GM10266 (cell line): ENCODE measurements at regions not wholly inside any gene's neighbourhood (a gene's known extent, or its start where the extent isn't known, plus 50 kb on each side); places are given as distances from the start of the nearest gene placed in this dataset.

Experiments used
- DNase-seq: peaks from one replicate; pipeline ENCODE4 v3.0.0; 2012; ENCODE audit errors: extremely low spot score
- CTCF ChIP-seq: IDR thresholded peaks from 2 replicates; pipeline ENCODE4 v1.5.1; 2012; ENCODE audit warnings: mild to moderate bottlenecking, low read depth; ENCODE audit not compliant: control insufficient read depth, insufficient read depth; ENCODE audit errors: missing control alignments

DNA sequence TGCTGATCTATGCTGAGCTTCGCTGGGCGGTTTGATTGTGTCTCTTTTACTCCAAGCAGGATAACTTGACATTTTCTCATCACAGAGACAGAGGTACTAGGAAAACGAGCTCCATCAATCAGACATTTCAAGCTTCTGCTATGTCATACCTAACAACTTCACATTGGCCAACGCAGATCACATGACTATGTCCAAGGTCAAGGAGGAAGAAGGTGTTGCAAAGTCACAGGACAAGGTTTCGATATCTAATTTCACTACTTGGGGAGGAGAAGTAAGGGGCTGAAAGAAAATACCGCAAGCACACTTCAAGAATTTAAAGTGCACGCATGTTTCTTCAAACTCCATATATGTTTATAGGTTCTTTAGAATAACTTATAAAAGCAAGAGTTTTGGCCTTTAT is 425.8 kb downstream of the CHL1 start:
- no peak for DNase-seq
- TF ChIP-seq CTCF: no peak

- no peak for TF ChIP-seq CTCF
- no peak for DNase-seq
Measured at GRCh38 chr3:623914-624545, 427.5 kb downstream of the CHL1 start.

DNA sequence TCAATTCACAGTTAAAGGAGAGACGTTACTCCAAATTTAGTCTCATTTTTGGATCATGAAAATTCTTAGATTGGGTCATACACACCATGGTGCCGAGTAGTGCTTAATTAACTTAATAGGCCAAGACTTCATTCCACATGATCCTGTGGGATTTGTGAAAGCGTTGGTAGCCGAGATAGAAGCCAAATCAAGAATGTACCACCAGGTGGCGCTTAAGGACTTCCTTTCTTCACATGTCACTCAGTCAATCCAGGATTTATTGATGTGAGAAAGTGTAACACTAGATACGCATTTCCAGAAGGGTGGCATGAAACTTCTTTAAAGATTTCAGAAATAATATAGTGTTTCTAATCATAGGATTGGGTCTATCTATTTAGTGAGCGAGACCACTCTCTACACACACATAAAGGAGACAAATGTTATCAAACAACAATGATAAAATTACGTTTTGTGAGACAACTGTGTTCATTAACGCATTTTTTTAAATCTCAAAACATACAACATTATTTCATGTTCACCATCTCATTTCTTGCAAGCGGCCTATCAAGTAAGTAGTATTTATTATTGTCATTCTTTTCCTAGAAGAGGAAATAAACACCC is 436.1 kb downstream of the CHL1 start:
- DNase-seq: peak; percentile 29
- peak; percentile 65 for TF ChIP-seq CTCF

DNA sequence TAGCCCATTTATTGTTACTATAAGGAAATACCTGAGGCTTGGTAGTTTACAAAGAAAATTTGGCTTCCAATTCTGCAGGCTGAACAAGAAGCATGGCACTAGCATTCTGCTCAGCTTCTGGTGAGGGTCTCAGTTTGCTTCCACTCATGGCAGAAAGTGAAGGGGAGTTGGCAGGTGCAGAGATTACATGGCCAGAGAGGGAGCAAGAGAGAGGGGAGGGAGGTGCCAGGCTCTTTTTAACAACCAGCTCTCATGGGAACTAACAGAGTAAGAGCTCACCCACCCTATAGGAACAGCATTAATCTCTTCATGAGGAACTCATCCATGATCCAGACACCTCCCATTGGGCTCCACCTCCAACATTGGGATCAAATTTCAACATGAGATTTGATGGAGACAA is 437.9 kb downstream of the CHL1 start:
- DNase-seq: no peak
- TF ChIP-seq CTCF: no peak

- no peak for TF ChIP-seq CTCF
- no peak for DNase-seq
Measured at GRCh38 chr3:635393-635792, 438.8 kb downstream of the CHL1 start.

- no peak for TF ChIP-seq CTCF
- DNase-seq: no peak
Measured at GRCh38 chr3:643376-643775, 446.8 kb downstream of the CHL1 start.

DNA sequence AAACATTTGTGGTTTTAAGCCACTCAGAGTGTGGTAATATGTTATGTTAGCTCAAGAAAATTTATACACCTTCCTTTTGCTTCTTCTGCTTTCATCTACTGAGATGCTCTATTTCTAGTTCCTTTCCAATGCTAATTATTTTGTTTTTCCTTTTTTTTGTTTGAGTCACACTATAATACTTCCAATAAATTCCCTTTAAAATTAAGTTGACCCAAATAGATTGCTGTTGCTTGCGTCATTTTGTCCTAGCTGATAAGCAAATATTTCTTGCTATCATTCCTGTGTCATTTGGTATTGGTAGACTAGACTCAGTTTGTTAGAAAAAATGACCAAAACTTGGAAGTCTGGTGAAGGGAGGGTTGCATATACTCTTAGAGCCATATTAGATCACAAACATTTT is 437.0 kb upstream of the CNTN6 start:
- no peak for DNase-seq
- TF ChIP-seq CTCF: no peak
